ENCODE measurements at regions not wholly inside any gene's neighbourhood (a gene's known extent, or its start where the extent isn't known, plus 50 kb on each side); places are given as distances from the start of the nearest gene placed in this dataset.

GRCh38 chr5:175032741-175033151 is 308.4 kb downstream of the MSX2 start:
- POLR2A ChIA-PET = no interaction called here
- H3K4me2 ChIP-seq = no peak overlapping the region

GRCh38 chr5:175032013-175032412 is 307.6 kb downstream of the MSX2 start:
- H3K27ac ChIP-seq = no peak overlapping the region
- no peak overlapping the region for H3K4me3 ChIP-seq
- TF ChIP-seq RFX5 (IDR thresholded peaks at IDR 0.05) (no peak), SREBF2 (IDR thresholded peaks at IDR 0.05) (no peak)
- ChIA-PET CTCF (interaction anchor here (1.4 kb wide), 1 partner anchor 11 kb away, joined by 3 read pairs; no protein-coding TSS in a partner anchor), POLR2A (no interaction called here)
- no peak for FAIRE-seq
- ATAC-seq = no peak
- WGBS (ENCODE audit: missing lambda C conversion rate) = 29% methylated on average over 2 of the region's 2 CpGs
- no peaks in the 10 kb centered on the region for H3K4me1 ChIP-seq
- H3K4me2 ChIP-seq = no peak overlapping the region
- H3K9me3 ChIP-seq = no peaks in the 10 kb centered on the region
- no peak for DNase-seq (ENCODE audit: low read depth in 1 of 2, low spot score in 1 of 2)

More at GRCh38 chr5:175032741-175033151, 308.4 kb downstream of the MSX2 start:
- FAIRE-seq (no peak), ATAC-seq (no peak), DNase-seq (ENCODE audit: low read depth in 1 of 2, low spot score in 1 of 2) (no peak)
- WGBS (ENCODE audit: missing lambda C conversion rate) = 44% methylated on average over 4 of the region's 4 CpGs
- no peak overlapping the region for H3K27ac ChIP-seq
- H3K4me1 ChIP-seq = no peaks in the 10 kb centered on the region
- no peaks in the 10 kb centered on the region for H3K9me3 ChIP-seq
- TF ChIP-seq RARB (CRISPR knock-in tag; IDR thresholded peaks at IDR 0.05) (no peak), POLR2AphosphoS2 (conservative IDR thresholded peaks at IDR 0.05; ENCODE audit: low read length) (no peak)
- H3K4me3 ChIP-seq = no peak overlapping the region
- CTCF ChIA-PET = interaction anchor here (1.4 kb wide), 1 partner anchor 10 kb away, joined by 3 read pairs; no protein-coding TSS in a partner anchor

GRCh38 chr5:175027390-175027789 is 303.0 kb downstream of the MSX2 start:
- WGBS (ENCODE audit: missing lambda C conversion rate) = 60% methylated on average over 3 of the region's 3 CpGs
- H3K9me3 ChIP-seq = peaks cover 3% of the 10 kb centered on the region; the same call in 2 of the 3 replicates
- POLR2A ChIA-PET = no interaction called here
- H3K27ac ChIP-seq = no peak overlapping the region
- H3K4me2 ChIP-seq = no peak overlapping the region
- ATAC-seq = no peak
- peaks cover 4% of the 10 kb centered on the region; the same call in 1 of the 3 replicates for H3K4me1 ChIP-seq
- no peak for DNase-seq (ENCODE audit: low read depth in 1 of 2, low spot score in 1 of 2)
- TF ChIP-seq TFCP2L1 (CRISPR knock-in tag; IDR thresholded peaks at IDR 0.05) (no peak), FOXS1 (CRISPR knock-in tag; IDR thresholded peaks at IDR 0.05) (no peak), POLR2A (IDR thresholded peaks at IDR 0.05; ENCODE audit: low read length) (no peak), HOXA7 (CRISPR knock-in tag; IDR thresholded peaks at IDR 0.05) (no peak), ATOH8 (CRISPR knock-in tag; IDR thresholded peaks at IDR 0.05; ENCODE audit: low read depth) (no peak), HEYL (CRISPR knock-in tag; IDR thresholded peaks at IDR 0.05) (no peak), RAD21 (conservative IDR thresholded peaks at IDR 0.05 in 1 of 2, IDR thresholded peaks at IDR 0.05 in 1 of 2) (no peak), KDM1A (IDR thresholded peaks at IDR 0.05; ENCODE audit: low read depth) (no peak), HES2 (IDR thresholded peaks at IDR 0.05) (no peak), POLR2AphosphoS2 (conservative IDR thresholded peaks at IDR 0.05; ENCODE audit: low read length) (no peak), CTCF (IDR thresholded peaks at IDR 0.05) (no peak), HOXB13 (CRISPR knock-in tag; IDR thresholded peaks at IDR 0.05; ENCODE audit: low read depth) (no peak), HOXB5 (CRISPR knock-in tag; IDR thresholded peaks at IDR 0.05) (no peak), FOSB (CRISPR knock-in tag; IDR thresholded peaks at IDR 0.05) (no peak), ZNF302 (CRISPR knock-in tag; IDR thresholded peaks at IDR 0.05) (no peak), REST (IDR thresholded peaks at IDR 0.05) (no peak), JUN (IDR thresholded peaks at IDR 0.05) (no peak), MYC (IDR thresholded peaks at IDR 0.05; ENCODE audit: borderline replicate concordance, low read length) (no peak)
- H3K4me3 ChIP-seq = no peak overlapping the region
- FAIRE-seq = no peak
- CTCF ChIA-PET = no interaction called here

Measured in A549 (cell line).